HCT116 (cell line): ENCODE measurements at regions not wholly inside any gene's neighbourhood (a gene's known extent, or its start where the extent isn't known, plus 50 kb on each side); places are given as distances from the start of the nearest gene placed in this dataset.

Source experiments
- ATAC-seq: fragments of 200-7000 bp; cut with Tn5 transposase; 2 replicates; pipeline ENCODE4 v1.9.1; 2020; ENCODE audit warnings: mild to moderate bottlenecking, moderate library complexity
- BruUV-seq: library from RNA; stranded (reverse); fragments of 400-500 nt; replicated peaks from 2 replicates; lab custom pipeline; 2021; lab: Mats Ljungman, UMichigan
- CTCF ChIA-PET: fragments of 300-600 bp; sonication (Branson Sonifier 250); formaldehyde crosslinking; loops from one replicate; lab custom pipeline; 2021; ENCODE audit warnings: antibody characterized with exemption; lab: Charles Lee
- POLR2A ChIA-PET: fragments of 300-600, 350-600 bp; sonication (Branson Sonifier 250); formaldehyde crosslinking; loops from one replicate; lab custom pipeline; 2021; ENCODE audit warnings: antibody characterized with exemption; lab: Charles Lee
- RAD21 ChIA-PET, 2 experiments: fragments of 300-600 bp; sonication (Branson Sonifier 250); formaldehyde crosslinking; loops; one replicate each; lab custom pipeline; 2023; ENCODE audit warnings: low total read pairs in 2 of 2; ENCODE audit not compliant: uncharacterized antibody in 2 of 2, unreplicated experiment in 2 of 2, low non-redundant PET in 1 of 2; lab: Charles Lee
- DNase-seq: peaks from one replicate; pipeline ENCODE4 v3.0.0-alpha.2; 2010; ENCODE audit warnings: low read depth, low spot score
- H2AFZ ChIP-seq: fragments of 200-600 bp; shearing (Covaris generic), sonication (generic); 2 replicates; pipeline ENCODE4 v1.6.1; 2017; ENCODE audit warnings: low read depth, mixed run types, mixed read lengths, antibody characterized with exemption, low read length; ENCODE audit not compliant: poor library complexity, severe bottlenecking
- H3K27ac ChIP-seq: 2 replicates; pipeline ENCODE4 v1.5.1; 2012; ENCODE audit warnings: low read depth, low read length
- H3K27me3 ChIP-seq: fragments of 200-600 bp; sonication (generic); 2 replicates; pipeline ENCODE4 v1.6.1; 2016; ENCODE audit warnings: mixed run types, low read length, mixed read lengths; ENCODE audit not compliant: insufficient read depth
- H3K36me3 ChIP-seq, 2 experiments: fragments of 200-500 bp in 1 of 2; fragments of 200-600 bp in 1 of 2; sonication (Bioruptor generic) in 1 of 2; sonication (generic) in 1 of 2; 2 replicates each; pipeline versions ENCODE4 v1.5.1 to v1.6.1; 2014 to 2016; ENCODE audit warnings: low read length in 2 of 2, inconsistent platforms in 1 of 2, mixed read lengths in 1 of 2, mixed run types in 1 of 2; ENCODE audit not compliant: insufficient read depth in 2 of 2, control insufficient read depth in 1 of 2
- H3K4me1 ChIP-seq, 2 experiments: fragments of 200-600 bp in 1 of 2; sonication (generic) in 1 of 2; 2 replicates each; pipeline versions ENCODE4 v1.5.1 to v1.6.1; 2012 to 2017; ENCODE audit warnings: low read length in 2 of 2, inconsistent platforms in 1 of 2, mild to moderate bottlenecking in 1 of 2, mixed read lengths in 1 of 2, mixed run types in 1 of 2, moderate library complexity in 1 of 2; ENCODE audit not compliant: insufficient read depth in 2 of 2, control insufficient read depth in 1 of 2
- H3K4me2 ChIP-seq: fragments of 200-600 bp; sonication (generic); 2 replicates; pipeline ENCODE4 v1.6.1; 2017; ENCODE audit warnings: mixed run types, low read length, mixed read lengths
- H3K4me3 ChIP-seq, 2 experiments: fragments of 200-600 bp in 1 of 2; sonication (generic) in 1 of 2; replicated peaks in 1 of 2; 2 replicates each; pipeline ENCODE4 v1.5.1; 2011 to 2016; ENCODE audit warnings: low read length in 2 of 2, control low read depth in 1 of 2, low read depth in 1 of 2, mild to moderate bottlenecking in 1 of 2, mixed read lengths in 1 of 2, mixed run types in 1 of 2
- H3K79me2 ChIP-seq: fragments of 200-600 bp; sonication (generic); 2 replicates; pipeline ENCODE4 v1.6.1; 2017; ENCODE audit warnings: mild to moderate bottlenecking, mixed run types, low read length, moderate library complexity, mixed read lengths; ENCODE audit not compliant: insufficient read depth
- H3K9ac ChIP-seq: fragments of 200-600 bp; sonication (generic); 2 replicates; pipeline ENCODE4 v1.6.1; 2016; ENCODE audit warnings: low read length, mixed read lengths
- H3K9me2 ChIP-seq: fragments of 200-600 bp; sonication (generic), shearing (Covaris generic); 2 replicates; pipeline ENCODE4 v1.6.1; 2017; ENCODE audit warnings: mixed run types, mild to moderate bottlenecking, moderate library complexity; ENCODE audit not compliant: insufficient read depth
- H3K9me3 ChIP-seq, 2 experiments: fragments of 200-500 bp in 1 of 2; fragments of 200-600 bp in 1 of 2; sonication (Bioruptor generic) in 1 of 2; sonication (generic) in 1 of 2; 2 replicates each; pipeline ENCODE4 v1.6.1; 2014 to 2017; ENCODE audit warnings: low read length in 2 of 2, mixed read lengths in 2 of 2, inconsistent platforms in 1 of 2, low read depth in 1 of 2, mild to moderate bottlenecking in 1 of 2, mixed run types in 1 of 2, moderate library complexity in 1 of 2; ENCODE audit not compliant: control insufficient read depth in 1 of 2, insufficient read depth in 1 of 2
- H4K20me1 ChIP-seq: fragments of 200-600 bp; sonication (generic), shearing (Covaris generic); 2 replicates; pipeline ENCODE4 v1.6.1; 2017; ENCODE audit warnings: mixed run types, mild to moderate bottlenecking, moderate library complexity; ENCODE audit not compliant: insufficient read depth
- CTCF ChIP-seq, 3 experiments: fragments of 200-600 bp in 1 of 3; sonication (generic) in 1 of 3; IDR thresholded peaks in 2 of 3; conservative IDR thresholded peaks in 1 of 3; 2 replicates each; pipeline ENCODE4 v1.5.1; 2012 to 2017; ENCODE audit warnings: low read depth in 2 of 3, low read length in 2 of 3, antibody characterized with exemption in 1 of 3, borderline replicate concordance in 1 of 3, control low read depth in 1 of 3, mild to moderate bottlenecking in 1 of 3, mixed read lengths in 1 of 3, mixed run types in 1 of 3, moderate library complexity in 1 of 3; ENCODE audit not compliant: insufficient read depth in 1 of 3
- EGR1 ChIP-seq: IDR thresholded peaks from 2 replicates; pipeline ENCODE4 v1.6.1; 2012; ENCODE audit warnings: low read depth
- EZH2 ChIP-seq: fragments of 200-600 bp; sonication (generic); IDR thresholded peaks from 2 replicates; pipeline ENCODE4 v1.6.1; 2017; ENCODE audit warnings: antibody characterized with exemption, mixed run types
- EZH2phosphoT487 ChIP-seq: fragments of 200-600 bp; IDR thresholded peaks from 2 replicates; pipeline ENCODE4 v1.6.1; 2018; ENCODE audit warnings: antibody characterized with exemption, borderline replicate concordance
- MAX ChIP-seq: IDR thresholded peaks from 2 replicates; pipeline ENCODE4 v1.6.1; 2012
- POLR2A ChIP-seq: IDR thresholded peaks from 2 replicates; pipeline ENCODE4 v1.7.0; 2011; ENCODE audit warnings: borderline replicate concordance; ENCODE audit not compliant: insufficient read depth, insufficient read length; ENCODE audit errors: extremely low read depth
- POLR2AphosphoS5 ChIP-seq: IDR thresholded peaks from 2 replicates; pipeline ENCODE4 v1.6.1; 2011; ENCODE audit warnings: mild to moderate bottlenecking, low read depth, low read length, moderate library complexity
- RAD21 ChIP-seq: IDR thresholded peaks from 2 replicates; pipeline ENCODE4 v1.6.1; 2012; ENCODE audit warnings: low read depth, mild to moderate bottlenecking
- SIN3A ChIP-seq: IDR thresholded peaks from 2 replicates; pipeline ENCODE4 v1.6.1; 2012; ENCODE audit warnings: low read depth
- SP1 ChIP-seq: IDR thresholded peaks from 2 replicates; pipeline ENCODE4 v1.6.1; 2012; ENCODE audit warnings: low read depth
- SRF ChIP-seq: IDR thresholded peaks from 2 replicates; pipeline ENCODE4 v1.6.1; 2012; ENCODE audit warnings: low read depth
- ZFX ChIP-seq: fragments of 450-650 bp; IDR thresholded peaks from 2 replicates; pipeline ENCODE4 v1.6.1; 2017
- intact Hi-C: fragments of 100-400 bp; cut with micrococcal nuclease; formaldehyde crosslinking; loops from 2 replicates; pipeline ENCODE4 v1.10.0; 2022
- TF ChIP-seq, protein P1 (sequence below): IDR thresholded peaks from 2 replicates; pipeline ENCODE4 v1.6.1; 2012; ENCODE audit warnings: low read depth

GRCh38 chr1:94672934-94673333 lies 131.4 kb upstream of the F3 start:
- no peak overlapping the region for H3K27ac ChIP-seq
- ChIA-PET RAD21 (no interaction called here), POLR2A (no interaction called here), CTCF (no interaction called here)
- H2AFZ ChIP-seq, result no peak overlapping the region
- H3K9me2 ChIP-seq, result no peaks in the 10 kb centered on the region
- intact Hi-C loops, result no loop called here
- no peak for ATAC-seq
- H3K79me2 ChIP-seq, result no peaks in the 10 kb centered on the region
- no peaks in the 10 kb centered on the region for H3K9me3 ChIP-seq
- TF ChIP-seq ZFX (no peak), EZH2phosphoT487 (no peak), POLR2AphosphoS5 (no peak), SRF (no peak), EZH2 (no peak), CTCF (IDR thresholded peaks at IDR 0.05 in 2 of 3, conservative IDR thresholded peaks at IDR 0.05 in 1 of 3; ENCODE audit: borderline replicate concordance in 1 of 3, insufficient read depth in 1 of 3, low read depth in 2 of 3, low read length in 2 of 3) (no peak), SP1 (no peak), SIN3A (no peak), EGR1 (no peak), POLR2A (no peak), RAD21 (no peak)
- H3K27me3 ChIP-seq, result no peaks in the 10 kb centered on the region
- no peak overlapping the region for H3K4me2 ChIP-seq
- BruUV-seq, result no TSS peak
- no peaks in the 10 kb centered on the region for H3K36me3 ChIP-seq
- H4K20me1 ChIP-seq, result no peaks in the 10 kb centered on the region
- no peak overlapping the region for H3K4me3 ChIP-seq
- no peak for DNase-seq
- no peaks in the 10 kb centered on the region; a peak in 1 of 4 replicates for H3K4me1 ChIP-seq
- no peak overlapping the region for H3K9ac ChIP-seq

DNA sequence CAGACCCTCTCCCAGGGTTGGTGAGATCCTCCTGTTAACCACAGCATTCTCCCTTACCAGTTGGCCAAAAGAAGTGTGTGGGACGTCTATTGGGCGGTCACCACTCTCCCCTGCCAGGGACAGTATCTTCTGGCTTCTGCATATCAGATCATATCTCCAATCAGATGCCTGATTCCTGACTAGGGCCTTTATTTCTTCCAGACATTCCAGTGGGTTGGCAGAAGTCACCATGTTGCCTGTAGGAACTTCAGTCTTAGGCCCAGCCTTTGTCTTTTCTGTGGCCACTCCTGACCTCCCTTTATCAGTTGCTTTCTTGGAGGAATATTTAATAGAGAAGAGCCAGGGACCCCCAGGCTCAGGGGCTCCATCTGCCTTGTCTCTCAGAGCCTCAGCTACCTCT lies 130.4 kb upstream of the F3 start:
- no peaks in the 10 kb centered on the region; a peak in 1 of 4 replicates for H3K4me1 ChIP-seq
- H3K4me3 ChIP-seq, result no peak overlapping the region
- RAD21 ChIA-PET, result no interaction called here
- no peaks in the 10 kb centered on the region for H3K79me2 ChIP-seq
- no peak overlapping the region for H2AFZ ChIP-seq
- no peaks in the 10 kb centered on the region for H3K9me3 ChIP-seq
- POLR2A ChIA-PET, result no interaction called here
- DNase-seq (no peak), ATAC-seq (no peak)
- CTCF ChIA-PET, result no interaction called here
- H4K20me1 ChIP-seq, result no peaks in the 10 kb centered on the region
- no TSS peak for BruUV-seq
- intact Hi-C loops, result no loop called here
- no peaks in the 10 kb centered on the region for H3K27me3 ChIP-seq
- no peak overlapping the region for H3K4me2 ChIP-seq
- no peaks in the 10 kb centered on the region for H3K36me3 ChIP-seq
- H3K9me2 ChIP-seq, result no peaks in the 10 kb centered on the region
- H3K9ac ChIP-seq, result no peak overlapping the region
- no peak overlapping the region for H3K27ac ChIP-seq
- TF ChIP-seq EZH2phosphoT487, result no peak
- TF ChIP-seq MAX, result no peak
- TF ChIP-seq, protein P1, sequence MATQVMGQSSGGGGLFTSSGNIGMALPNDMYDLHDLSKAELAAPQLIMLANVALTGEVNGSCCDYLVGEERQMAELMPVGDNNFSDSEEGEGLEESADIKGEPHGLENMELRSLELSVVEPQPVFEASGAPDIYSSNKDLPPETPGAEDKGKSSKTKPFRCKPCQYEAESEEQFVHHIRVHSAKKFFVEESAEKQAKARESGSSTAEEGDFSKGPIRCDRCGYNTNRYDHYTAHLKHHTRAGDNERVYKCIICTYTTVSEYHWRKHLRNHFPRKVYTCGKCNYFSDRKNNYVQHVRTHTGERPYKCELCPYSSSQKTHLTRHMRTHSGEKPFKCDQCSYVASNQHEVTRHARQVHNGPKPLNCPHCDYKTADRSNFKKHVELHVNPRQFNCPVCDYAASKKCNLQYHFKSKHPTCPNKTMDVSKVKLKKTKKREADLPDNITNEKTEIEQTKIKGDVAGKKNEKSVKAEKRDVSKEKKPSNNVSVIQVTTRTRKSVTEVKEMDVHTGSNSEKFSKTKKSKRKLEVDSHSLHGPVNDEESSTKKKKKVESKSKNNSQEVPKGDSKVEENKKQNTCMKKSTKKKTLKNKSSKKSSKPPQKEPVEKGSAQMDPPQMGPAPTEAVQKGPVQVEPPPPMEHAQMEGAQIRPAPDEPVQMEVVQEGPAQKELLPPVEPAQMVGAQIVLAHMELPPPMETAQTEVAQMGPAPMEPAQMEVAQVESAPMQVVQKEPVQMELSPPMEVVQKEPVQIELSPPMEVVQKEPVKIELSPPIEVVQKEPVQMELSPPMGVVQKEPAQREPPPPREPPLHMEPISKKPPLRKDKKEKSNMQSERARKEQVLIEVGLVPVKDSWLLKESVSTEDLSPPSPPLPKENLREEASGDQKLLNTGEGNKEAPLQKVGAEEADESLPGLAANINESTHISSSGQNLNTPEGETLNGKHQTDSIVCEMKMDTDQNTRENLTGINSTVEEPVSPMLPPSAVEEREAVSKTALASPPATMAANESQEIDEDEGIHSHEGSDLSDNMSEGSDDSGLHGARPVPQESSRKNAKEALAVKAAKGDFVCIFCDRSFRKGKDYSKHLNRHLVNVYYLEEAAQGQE, result no peak
- no peak for TF ChIP-seq CTCF (IDR thresholded peaks at IDR 0.05 in 2 of 3, conservative IDR thresholded peaks at IDR 0.05 in 1 of 3; ENCODE audit: borderline replicate concordance in 1 of 3, insufficient read depth in 1 of 3, low read depth in 2 of 3, low read length in 2 of 3)
